Heart right ventricle (tissue), 16 donors: ENCODE measurements at regions not wholly inside any gene's neighbourhood (a gene's known extent, or its start where the extent isn't known, plus 50 kb on each side); places are given as distances from the start of the nearest gene placed in this dataset.

Source experiments
- ATAC-seq, 8 donors: fragments of 200-7000 bp; cut with Tn5 transposase; one replicate each; pipeline ENCODE4 v1.9.1; 2020; ENCODE audit warnings: mild to moderate bottlenecking in 8 of 8, moderate library complexity in 8 of 8, moderate number of reproducible peaks in 1 of 8
- DNase-seq, 2 donors: peaks; one replicate each; pipeline ENCODE4 v3.0.0-alpha.2; 2020
- H3K27ac ChIP-seq, 10 donors: fragments of 200-600 bp; sonication (generic) in 2 of 10; one replicate each; pipeline versions ENCODE4 v1.5.0 to v1.8.0; 2020 to 2022; ENCODE audit warnings: mild to moderate bottlenecking in 3 of 10
- H3K27me3 ChIP-seq, 7 donors: fragments of 200-600 bp; one replicate each; pipeline ENCODE4 v1.8.0; 2021 to 2022; ENCODE audit warnings: mild to moderate bottlenecking in 2 of 7
- H3K36me3 ChIP-seq, 9 donors: fragments of 200-600 bp; sonication (generic) in 1 of 9; one replicate each; pipeline versions ENCODE4 v1.5.0 to v1.8.0; 2020 to 2022; ENCODE audit warnings: mild to moderate bottlenecking in 2 of 9
- H3K4me1 ChIP-seq, 9 donors: fragments of 200-600 bp; sonication (generic) in 1 of 9; one replicate each; pipeline versions ENCODE4 v1.5.0 to v1.8.0; 2020 to 2022; ENCODE audit warnings: mild to moderate bottlenecking in 4 of 9
- H3K4me3 ChIP-seq, 10 donors: fragments of 200-600 bp; sonication (generic) in 2 of 10; one replicate each; pipeline versions ENCODE4 v1.5.0 to v1.8.0; 2020 to 2022; ENCODE audit warnings: mild to moderate bottlenecking in 7 of 10, moderate library complexity in 2 of 10
- H3K9me3 ChIP-seq, 11 donors: fragments of 200-600 bp in 10 of 11; sonication (generic) in 2 of 11; one replicate each; pipeline versions ENCODE4 v1.5.0 to v1.8.0; 2013 to 2022; ENCODE audit warnings: mild to moderate bottlenecking in 2 of 11, control low read depth in 1 of 11, moderate library complexity in 1 of 11
- CTCF ChIP-seq, 9 donors: fragments of 200-600 bp; sonication (generic) in 2 of 9; IDR thresholded peaks; one replicate each; pipeline versions ENCODE4 v1.5.0 to v1.8.0; 2021 to 2022; ENCODE audit warnings: antibody characterized with exemption in 9 of 9, mild to moderate bottlenecking in 5 of 9, moderate library complexity in 1 of 9
- WGBS, 2 donors: extraction: QIAGEN DNeasy Blood & Tissue Kit; methylation state at CpG; one replicate each; pipeline ENCODE4 v1.1.7; 2013; ENCODE audit warnings: inconsistent platforms in 1 of 2; 5-methylcytosine and 5-hydroxymethylcytosine counted together
- intact Hi-C, 10 donors: fragments of 100-400 bp; cut with DNase I; formaldehyde crosslinking; loops; one replicate each; pipeline versions ENCODE4 v1.11.1 to v1.14.2; 2022
- donor health status: Arrhythmogenic right ventricular cardiomyopathy.
- donor health status: ischemic (EF 13 %, LVEDD 7.1; RV severe dilation, severe dysfunction).
- donor health status: healthy with polysubstance abuse.
- donor health status: DM: no; HTN: yes; CAD: no.
- donor health status: DM: no; HTN: no; CAD: no.
- donor health status: ischemic (EF 25% LVEDD 6.9; RV normal size, moderate dysfunction).
- donor health status: ischemic (EF 25% LVEDD 5.7; RV mildly dilated, moderate dysfunction).
- donor health status: healthy.
- donor health status: DM: yes; HTN: yes; CAD: no.
- donor health status: Ischemic cardiomyopathy.
- donor health status: ischemic (EF 35%, LVEDD 5.7; RV mildly dilated, moderate dysfunction).
- donor health status: nonischemic (EF 11% LVEDD 7.7; RV severe dilation, severe dysfunction).
- donor health status: DM: yes; HTN: yes; CAD: no.
- donor health status: PGD.
- donor health status: ischemic (EF 29% LVEDD 5.4; RV normal size, mild dysfunction).
- donor health status: nonischemic (EF 23%, LVEDD 6.1; RV moderate dilation, normal function).

- Histone ChIP-seq H3K9me3 (peaks cover 0 to 10% (median 0%) of the 10 kb centered on the region in 11 donors), H3K4me1 (no peaks in the 10 kb centered on the region), H3K4me3 (no peak overlapping the region), H3K27ac (no peak overlapping the region), H3K36me3 (no peaks in the 10 kb centered on the region), H3K27me3 (peaks cover 0 to 2% (median 0%) of the 10 kb centered on the region in 7 donors)
- DNase-seq (no peak), ATAC-seq (no peak)
- intact Hi-C loops: no loop called here
- TF ChIP-seq CTCF (IDR thresholded peaks at IDR 0.05): no peak
These were observed 242.4 kb upstream of the ATP10B start for GRCh38 chr5:161094411-161094810.

- Histone ChIP-seq H3K4me3 (no peak overlapping the region), H3K27me3 (peaks cover 0 to 2% (median 0%) of the 10 kb centered on the region in 7 donors), H3K9me3 (peaks cover 0 to 16% (median 0%) of the 10 kb centered on the region in 11 donors), H3K36me3 (no peaks in the 10 kb centered on the region), H3K4me1 (no peaks in the 10 kb centered on the region), H3K27ac (no peak overlapping the region)
- DNase-seq (no peak), ATAC-seq (no peak)
- intact Hi-C loops: no loop called here
- no peak for TF ChIP-seq CTCF (IDR thresholded peaks at IDR 0.05)
- WGBS, 2 donors: 90 to 93% methylated on average over 2 of the region's 2 CpGs
These were observed 241.1 kb upstream of the ATP10B start for GRCh38 chr5:161093100-161093499.

- WGBS, 2 donors: 97 to 98% methylated on average over 2 of the region's 2 CpGs
- ATAC-seq (no peak), DNase-seq (no peak)
- intact Hi-C loops: no loop called here
- Histone ChIP-seq H3K4me3 (no peak overlapping the region), H3K9me3 (peaks cover 0 to 16% (median 0%) of the 10 kb centered on the region in 11 donors), H3K36me3 (no peaks in the 10 kb centered on the region), H3K27me3 (no peaks in the 10 kb centered on the region), H3K27ac (no peak overlapping the region), H3K4me1 (no peaks in the 10 kb centered on the region)
- TF ChIP-seq CTCF (IDR thresholded peaks at IDR 0.05): no peak
These were observed 237.6 kb upstream of the ATP10B start for GRCh38 chr5:161089569-161089968.

- WGBS, 2 donors: 44 to 57% methylated on average over 1 of the region's 1 CpG
- no peaks in the 10 kb centered on the region for H3K36me3 ChIP-seq
These were observed 234.4 kb upstream of the ATP10B start for GRCh38 chr5:161086461-161086860.

More at GRCh38 chr5:161086461-161086860, 234.4 kb upstream of the ATP10B start:
- H3K27ac ChIP-seq: no peak overlapping the region
- DNase-seq: no peak
- no peaks in the 10 kb centered on the region for H3K4me1 ChIP-seq
- no peaks in the 10 kb centered on the region for H3K27me3 ChIP-seq
- H3K4me3 ChIP-seq: no peak overlapping the region
- intact Hi-C loops: no loop called here
- peaks cover 0 to 10% (median 0%) of the 10 kb centered on the region in 11 donors for H3K9me3 ChIP-seq
- no peak for TF ChIP-seq CTCF (IDR thresholded peaks at IDR 0.05)
- no peak for ATAC-seq
